ENCODE measurements at regions not wholly inside any gene's neighbourhood (a gene's known extent, or its start where the extent isn't known, plus 50 kb on each side); places are given as distances from the start of the nearest gene placed in this dataset.

- TF ChIP-seq EGR1 (IDR thresholded peaks at IDR 0.05; ENCODE audit: low read depth) = no peak
- no peak for TF ChIP-seq REST (IDR thresholded peaks at IDR 0.05; ENCODE audit: low read depth)
- TF ChIP-seq CTCF (IDR thresholded peaks at IDR 0.05 in 2 of 3, conservative IDR thresholded peaks at IDR 0.05 in 1 of 3; ENCODE audit: borderline replicate concordance in 1 of 3, insufficient read depth in 1 of 3, low read depth in 2 of 3, low read length in 2 of 3) = no peak
- no peak for TF ChIP-seq POLR2AphosphoS5 (IDR thresholded peaks at IDR 0.05; ENCODE audit: low read depth, low read length)
- TF ChIP-seq EZH2 (IDR thresholded peaks at IDR 0.05) = no peak
- no peak for TF ChIP-seq POLR2A (IDR thresholded peaks at IDR 0.05; ENCODE audit: borderline replicate concordance, extremely low read depth, insufficient read depth, insufficient read length)
- no peak for TF ChIP-seq SIN3A (IDR thresholded peaks at IDR 0.05; ENCODE audit: low read depth)
- no peak for TF ChIP-seq FOSL1 (IDR thresholded peaks at IDR 0.05; ENCODE audit: low read depth)
- no peak for TF ChIP-seq MAX (IDR thresholded peaks at IDR 0.05)
- TF ChIP-seq ELF1 (IDR thresholded peaks at IDR 0.05; ENCODE audit: borderline replicate concordance, low read depth) = no peak
- TF ChIP-seq SP1 (IDR thresholded peaks at IDR 0.05; ENCODE audit: low read depth) = no peak
- TF ChIP-seq YY1 (IDR thresholded peaks at IDR 0.05; ENCODE audit: extremely low read depth, insufficient replicate concordance, low read depth, low read length) = no peak
Measured at GRCh38 chr4:181599134-181599533, 644.1 kb upstream of the TENM3 start.

Measured in HCT116 (cell line).